NCI-H524 treated with DMSO at 0.1 percent for 48 hours (cell line): ENCODE measurements at regions not wholly inside any gene's neighbourhood (a gene's known extent, or its start where the extent isn't known, plus 50 kb on each side); places are given as distances from the start of the nearest gene placed in this dataset.
A peak's percentile ranks its signal among the peaks of the same experiment; 100 is the strongest.
"Not testable (repeated sequence)": the region's sequence is repeated elsewhere in the genome, so short reads cannot be mapped to it uniquely, and the experiment has no call there.

ENCODE experiments used
- DNase-seq: peaks from one replicate; lab custom pipeline; 2025; lab: John Stamatoyannopoulos, UW

DNA sequence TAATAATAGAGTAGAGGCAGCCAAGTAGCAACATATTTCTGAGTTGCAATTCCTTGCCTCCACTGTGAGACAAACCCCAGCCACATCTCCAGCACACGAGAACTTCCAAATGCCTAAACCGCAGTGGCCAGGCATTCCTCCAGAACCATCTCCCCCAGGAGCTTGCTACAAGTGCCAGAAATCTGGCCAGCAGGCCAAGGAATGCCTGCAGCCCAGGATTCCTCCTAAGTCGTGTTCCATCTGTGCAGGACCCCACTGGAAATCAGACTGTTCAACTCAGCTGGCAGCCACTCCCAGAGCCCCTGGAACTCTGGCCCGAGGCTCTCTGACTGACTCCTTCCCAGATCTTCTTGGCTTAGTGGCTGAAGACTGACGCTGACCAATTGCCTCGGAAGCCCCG is 937.2 kb upstream of the HS3ST1 start:
- not testable (repeated sequence) for DNase-seq

GRCh38 chr4:12360391-12360790 is 931.7 kb upstream of the HS3ST1 start:
- DNase-seq: no peak

DNA sequence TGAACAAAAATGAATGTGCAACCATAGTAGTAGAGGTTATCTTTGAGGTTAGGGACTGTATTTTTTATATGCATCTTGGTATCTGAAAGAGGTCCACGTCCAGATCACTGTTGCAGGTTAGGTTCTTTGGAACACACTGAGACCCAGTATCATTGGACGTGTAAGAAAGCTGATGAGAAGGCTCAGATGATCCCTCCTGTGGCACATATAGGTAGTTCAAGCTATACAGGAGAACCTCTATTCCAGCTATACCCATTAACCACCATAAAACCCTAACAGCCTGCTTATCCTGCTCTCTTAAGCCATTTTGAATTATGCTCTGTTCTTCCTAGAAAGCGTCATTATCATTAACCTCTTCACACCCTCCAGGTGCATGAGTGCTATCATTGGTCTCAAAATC is 930.7 kb upstream of the HS3ST1 start:
- DNase-seq: no peak

- not testable (repeated sequence) for DNase-seq
These were observed 904.4 kb upstream of the HS3ST1 start for GRCh38 chr4:12333083-12333482.

DNA sequence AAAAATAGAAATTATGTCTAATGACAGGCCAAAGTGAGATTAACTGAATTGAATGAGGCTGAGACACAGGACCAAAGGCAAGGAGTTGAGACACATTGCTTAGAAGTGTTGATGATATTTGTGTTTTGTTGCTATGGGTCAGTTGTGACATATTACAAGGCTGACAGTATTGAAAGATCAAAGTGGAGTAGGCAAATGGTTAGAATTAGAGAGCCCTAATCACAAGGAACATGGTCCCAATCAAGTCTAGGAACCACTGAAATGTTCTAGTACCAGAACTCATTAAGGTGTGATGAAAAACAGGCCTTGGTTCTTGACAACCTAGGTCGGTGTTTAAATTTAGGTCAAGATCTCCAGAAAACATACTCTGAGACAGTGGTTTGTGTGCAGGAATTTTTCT is 896.3 kb upstream of the HS3ST1 start:
- DNase-seq: no peak

- no peak for DNase-seq
These were observed 891.1 kb upstream of the HS3ST1 start for GRCh38 chr4:12319765-12320164.

GRCh38 chr4:12304905-12305304 is 876.2 kb upstream of the HS3ST1 start:
- no peak for DNase-seq

DNA sequence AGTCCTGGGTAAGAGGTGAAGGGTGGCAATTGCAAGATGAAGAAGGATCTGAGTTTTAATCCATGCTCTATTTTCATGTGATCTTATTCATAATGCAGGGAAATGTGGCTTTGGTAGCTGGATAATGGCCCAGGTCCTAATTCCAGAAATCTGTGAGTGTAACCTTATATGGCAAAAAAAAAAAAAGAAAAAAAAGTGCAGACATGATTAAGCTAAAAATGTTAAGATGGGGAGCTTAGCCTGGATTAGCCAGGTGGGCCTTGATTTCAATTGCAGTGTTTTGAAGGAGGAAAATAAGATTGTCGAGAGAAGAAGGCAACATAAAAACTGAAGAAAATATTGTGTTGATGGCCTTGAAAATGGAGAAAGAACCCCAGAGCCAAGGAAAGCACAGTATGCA is 867.7 kb upstream of the HS3ST1 start:
- DNase-seq: peak; percentile 26

GRCh38 chr4:12293906-12294525 is 865.3 kb upstream of the HS3ST1 start:
- DNase-seq: no peak

DNA sequence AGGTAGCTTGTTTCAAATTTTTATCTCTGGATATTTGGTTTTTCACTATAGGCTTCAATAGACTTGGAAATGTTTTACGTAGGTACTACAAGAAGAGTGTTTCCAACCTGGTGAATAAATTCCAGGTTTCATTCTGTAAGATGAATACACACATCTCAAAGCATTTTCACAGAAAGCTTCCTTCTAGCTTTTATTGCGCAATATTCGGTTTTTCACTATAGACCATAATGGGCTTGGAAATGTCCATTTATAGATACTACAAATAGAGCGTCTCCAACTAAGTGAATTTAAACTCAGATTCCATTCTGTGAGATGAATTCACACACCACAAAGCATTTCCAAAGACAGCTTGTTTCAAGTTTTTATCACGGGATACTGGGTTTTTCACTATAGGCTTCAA is 857.7 kb upstream of the HS3ST1 start:
- no peak for DNase-seq

- DNase-seq: no peak
These were observed 841.9 kb upstream of the HS3ST1 start for GRCh38 chr4:12270546-12270945.

- DNase-seq: no peak
These were observed 836.9 kb upstream of the HS3ST1 start for GRCh38 chr4:12265554-12265953.

DNA sequence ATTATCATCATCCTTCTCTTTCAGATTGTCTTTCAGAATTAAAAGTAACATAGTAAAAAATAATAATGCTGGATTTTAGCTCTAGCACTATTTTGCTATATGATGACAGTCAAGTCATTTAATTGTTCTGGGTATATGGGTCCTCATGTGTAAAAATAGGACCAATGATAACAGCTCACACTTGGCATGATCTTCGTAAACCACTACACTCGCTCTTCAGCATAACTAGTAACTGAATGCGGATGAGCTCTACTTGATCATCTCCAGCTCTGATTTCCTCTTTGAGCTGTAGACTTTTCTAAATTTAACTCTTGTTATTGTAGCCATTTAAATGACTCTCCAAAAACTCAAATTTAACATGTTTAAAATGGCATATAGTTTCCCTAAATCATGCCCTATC is 831.8 kb upstream of the HS3ST1 start:
- DNase-seq: no peak

DNA sequence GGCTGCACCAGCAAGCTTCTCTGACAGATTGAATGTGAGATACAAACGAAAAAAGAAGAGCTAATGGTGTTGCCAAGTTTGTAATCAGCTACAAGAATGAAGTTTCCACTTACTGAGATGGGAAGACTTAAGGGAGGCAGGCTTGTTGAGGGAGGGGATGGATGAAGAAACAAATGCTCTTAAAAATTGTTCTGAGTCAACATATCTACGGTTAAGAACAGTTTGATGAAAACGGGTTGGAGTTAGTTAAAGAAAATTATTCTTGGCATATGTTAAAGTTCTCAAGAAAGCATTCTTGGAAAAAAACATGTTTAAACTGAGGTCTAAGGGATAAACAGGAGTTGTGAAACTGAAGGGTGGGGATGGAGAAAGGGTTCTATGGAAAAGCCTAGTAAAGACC is 816.3 kb upstream of the HS3ST1 start:
- no peak for DNase-seq

GRCh38 chr4:12242354-12242753 is 813.7 kb upstream of the HS3ST1 start:
- DNase-seq: no peak

DNA sequence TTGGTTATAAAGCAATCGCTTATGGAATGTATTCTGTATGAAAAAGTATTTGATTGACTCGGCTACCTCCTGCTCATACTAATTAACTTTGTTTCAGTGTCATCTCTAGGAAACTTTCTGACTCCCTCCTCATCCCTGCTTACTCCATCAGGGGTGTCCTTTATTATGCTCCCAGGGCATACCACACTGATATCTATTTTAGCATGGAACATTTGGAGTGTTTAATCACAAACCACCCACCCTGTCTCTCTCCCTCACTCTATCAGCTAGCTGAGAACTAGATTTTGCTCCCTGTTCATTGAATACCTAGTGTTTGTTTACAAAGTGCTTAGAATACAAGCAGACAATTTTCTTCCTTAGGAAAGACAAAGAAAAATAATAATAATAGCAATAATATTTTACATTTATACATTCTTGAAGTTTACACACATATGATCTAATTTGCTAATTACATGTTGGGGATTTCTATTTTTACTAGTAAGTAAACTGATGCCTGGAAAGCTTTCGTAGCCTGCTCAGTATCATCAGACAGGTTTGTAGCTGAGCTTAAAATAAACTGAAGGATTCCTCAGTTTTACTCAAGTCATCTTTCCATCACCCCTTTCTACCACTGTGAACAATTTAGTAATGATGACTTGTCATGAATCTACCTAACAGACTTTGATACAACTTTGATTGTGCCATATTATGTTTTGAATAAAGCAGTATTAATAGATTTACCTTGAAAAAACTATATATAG is 811.4 kb upstream of the HS3ST1 start:
- no peak for DNase-seq

- DNase-seq: no peak
These were observed 802.4 kb upstream of the HS3ST1 start for GRCh38 chr4:12231098-12231497.

DNA sequence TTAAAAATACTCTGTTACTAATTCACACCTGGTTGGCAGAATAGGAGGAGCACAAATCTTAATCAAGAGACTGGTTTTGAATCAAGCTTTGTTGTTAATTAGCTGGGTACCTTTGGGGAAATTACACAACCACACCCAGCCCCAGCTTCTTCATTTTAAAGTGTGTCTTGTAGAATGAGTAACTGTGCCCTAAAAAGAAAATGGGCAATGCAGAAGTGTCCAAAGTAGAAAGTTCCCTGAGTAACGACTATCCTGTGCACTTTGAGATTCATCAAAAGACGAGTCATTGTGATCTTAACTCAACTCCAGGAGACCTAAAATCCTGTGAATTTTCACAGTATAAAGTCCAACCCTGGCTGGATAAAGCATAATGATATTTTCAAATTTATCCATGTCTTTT is 792.3 kb upstream of the HS3ST1 start:
- no peak for DNase-seq

DNA sequence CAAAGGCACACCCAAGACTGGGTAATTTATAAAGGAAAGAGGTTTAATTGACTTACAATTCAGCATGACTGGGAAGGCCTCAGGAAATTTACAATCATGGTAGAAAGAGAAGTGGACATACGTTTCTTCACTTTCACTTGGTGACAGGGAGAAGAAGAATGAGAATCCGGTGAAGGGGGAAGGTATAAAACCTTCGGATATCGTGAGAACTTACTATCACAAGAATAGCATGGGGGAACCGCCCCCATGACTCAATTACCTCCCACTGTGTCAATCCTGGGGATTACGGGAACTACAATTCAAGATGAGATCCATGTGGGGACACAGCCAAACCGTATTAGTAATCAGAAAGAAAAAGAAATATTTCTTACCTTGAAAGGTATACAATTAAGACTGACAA is 782.9 kb upstream of the HS3ST1 start:
- DNase-seq: no peak

DNA sequence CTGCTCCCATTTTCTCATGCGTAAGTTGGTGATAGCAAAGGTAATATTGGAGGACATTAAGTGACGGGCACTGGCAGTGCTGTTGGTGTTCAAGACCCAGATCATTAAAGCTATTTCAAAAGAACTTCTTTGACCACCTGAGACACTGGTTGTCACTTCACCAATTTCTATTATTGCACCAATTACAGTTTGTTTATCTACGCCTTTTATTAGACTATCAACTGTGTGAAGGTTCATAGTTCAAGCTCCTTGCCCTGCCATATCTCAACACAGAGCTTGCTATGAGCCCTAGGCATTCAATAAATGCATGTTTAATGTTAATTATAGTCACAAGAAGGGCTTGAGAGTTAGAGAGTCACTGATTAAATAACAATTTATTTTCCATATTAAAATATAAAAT is 778.7 kb upstream of the HS3ST1 start:
- DNase-seq: no peak

DNA sequence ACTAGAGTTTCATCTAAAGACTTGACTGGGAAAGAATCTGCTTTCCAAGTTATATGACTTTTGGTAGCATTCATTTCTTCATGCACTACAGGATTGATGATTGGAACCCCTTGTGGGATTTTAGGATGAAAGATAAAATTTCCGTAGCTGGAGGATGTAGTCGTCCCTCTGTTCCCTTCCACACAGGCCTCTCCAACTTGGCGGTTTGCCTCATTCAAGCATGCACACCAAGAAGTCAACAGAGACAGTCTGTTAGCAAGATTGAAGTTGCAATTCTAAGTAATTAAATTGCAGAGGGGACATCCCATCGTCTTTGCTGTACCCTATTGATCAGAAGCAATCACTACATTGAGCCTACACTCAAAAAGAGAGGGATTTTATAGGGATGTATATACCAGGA is 777.4 kb upstream of the HS3ST1 start:
- no peak for DNase-seq

DNA sequence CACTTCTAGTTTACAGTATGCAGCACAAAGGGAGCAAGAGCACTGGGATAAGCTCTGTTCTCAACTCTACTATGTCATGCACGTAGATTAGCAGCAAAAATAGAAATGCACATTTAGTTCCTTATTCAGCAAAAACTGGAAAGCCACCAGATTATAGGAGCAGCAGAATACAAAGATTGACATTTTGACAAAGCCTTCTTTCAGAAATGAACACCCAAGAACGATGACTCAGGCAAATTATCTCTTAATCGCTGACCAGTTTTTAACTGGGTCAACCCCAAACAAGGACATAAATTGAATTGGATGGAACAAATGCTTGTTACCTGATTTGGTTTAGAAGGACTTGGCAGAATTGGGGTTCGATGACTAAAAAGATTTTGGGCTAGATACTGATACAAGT is 775.3 kb upstream of the HS3ST1 start:
- DNase-seq: no peak

DNA sequence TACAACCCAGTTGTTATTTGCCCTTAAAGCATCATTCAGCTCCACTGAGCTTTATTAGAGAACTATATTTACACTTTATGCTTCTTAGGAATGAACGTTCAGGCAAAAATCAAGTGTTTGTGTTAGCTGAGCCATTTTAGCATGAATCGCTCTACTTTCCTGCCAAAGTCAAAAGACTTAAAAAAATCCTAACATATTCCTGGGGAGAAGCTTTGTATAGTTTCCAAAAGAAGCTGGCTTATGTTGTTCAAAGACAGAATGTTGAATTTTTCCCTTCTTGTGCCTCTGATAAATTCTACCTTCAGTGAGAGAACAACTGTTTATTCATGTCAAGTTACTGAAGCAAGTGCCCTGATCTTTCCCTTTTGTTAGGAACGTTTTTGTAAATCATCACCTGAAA is 771.5 kb upstream of the HS3ST1 start:
- DNase-seq: no peak

GRCh38 chr4:12186526-12186925 is 757.8 kb upstream of the HS3ST1 start:
- DNase-seq: no peak
